ENCODE measurements at regions not wholly inside any gene's neighbourhood (a gene's known extent, or its start where the extent isn't known, plus 50 kb on each side); places are given as distances from the start of the nearest gene placed in this dataset.

- no peak overlapping the region for H3K14ac ChIP-seq (ENCODE audit: insufficient read length)
- H3K36me3 ChIP-seq (ENCODE audit: control insufficient read depth in 2 of 4, insufficient read depth in 4 of 4, low read length in 3 of 4) = no peaks in the 10 kb centered on the region
- H3K4me1 ChIP-seq (replicated peaks in 1 of 4; ENCODE audit: control insufficient read depth in 3 of 4, insufficient read depth in 4 of 4, low read length in 3 of 4) = no peaks in the 10 kb centered on the region
- FAIRE-seq = no peak
- no peak overlapping the region for H3K9ac ChIP-seq (replicated peaks in 1 of 4; ENCODE audit: extremely low read depth in 1 of 4, low read depth in 3 of 4, low read length in 3 of 4)
- no peak overlapping the region for H3K4me3 ChIP-seq (ENCODE audit: extremely low read depth in 1 of 4, insufficient read depth in 2 of 4, low read depth in 3 of 4, low read length in 4 of 4)
- no peak for DNase-seq (ENCODE audit: low read depth in 1 of 2, low spot score in 2 of 2)
- no peak overlapping the region for H2BK120ac ChIP-seq (replicated peaks; ENCODE audit: low read depth, low read length)
- no peak overlapping the region for H3K56ac ChIP-seq (replicated peaks; ENCODE audit: insufficient read length, low read depth, low read length)
- no peak overlapping the region for H2BK15ac ChIP-seq (ENCODE audit: low read length)
- no peak overlapping the region for H2BK12ac ChIP-seq (ENCODE audit: low read depth, low read length)
- ChIA-PET POLR2A (ENCODE audit: partially characterized antibody) (no interaction called here), CTCF (ENCODE audit: partially characterized antibody) (interaction anchor here (1.1 to 1.7 kb wide), 4 partner anchors 13 to 28 kb away, joined by 3 to 5 read pairs (median 4); no protein-coding TSS in a partner anchor)
- H4K20me1 ChIP-seq (replicated peaks in 1 of 2; ENCODE audit: control insufficient read depth in 1 of 2, insufficient read depth in 2 of 2, low read length in 2 of 2) = no peaks in the 10 kb centered on the region
- H3K9me3 ChIP-seq (ENCODE audit: insufficient read depth in 2 of 2, low read depth in 1 of 2, low read length in 1 of 2) = peaks cover 0 to 2% of the 10 kb centered on the region in 2 experiments; a peak in 1 of 4 replicates
- H4K8ac ChIP-seq (ENCODE audit: extremely low read depth, insufficient read depth, low read length) = no peak overlapping the region
- H3K23ac ChIP-seq (ENCODE audit: insufficient read length) = no peak overlapping the region
- H3K23me2 ChIP-seq (ENCODE audit: low read depth, low read length) = no peaks in the 10 kb centered on the region
- no peak overlapping the region for H3K4ac ChIP-seq (replicated peaks; ENCODE audit: insufficient read length, low read depth, low read length)
- H4K91ac ChIP-seq (replicated peaks; ENCODE audit: insufficient read length, low read length) = no peak overlapping the region
- H2BK20ac ChIP-seq (ENCODE audit: low read length) = no peak overlapping the region
- WGBS, 2 experiments (ENCODE audit: extremely low coverage in 1 of 2, insufficient coverage in 1 of 2, insufficient read length in 1 of 2, insufficient replicate concordance in 2 of 2, low coverage in 1 of 2, low lambda C conversion rate in 2 of 2, missing lambda C conversion rate in 1 of 2) = 86% methylated on average over 6 of the region's 6 CpGs; no CpG with 5 or more reads in 1 of the 2 experiments
- no peak overlapping the region for H2BK5ac ChIP-seq (ENCODE audit: low read depth, low read length)
- no peaks in the 10 kb centered on the region for H3K79me2 ChIP-seq (ENCODE audit: control insufficient read depth in 1 of 2, insufficient read depth in 2 of 2, low read length in 2 of 2)
- H3K79me1 ChIP-seq (ENCODE audit: low read depth, low read length) = no peaks in the 10 kb centered on the region
- H3K27ac ChIP-seq (ENCODE audit: low read depth, low read length) = no peak overlapping the region
- H4K5ac ChIP-seq (ENCODE audit: insufficient read length, low read depth, low read length) = no peak overlapping the region
- no peak overlapping the region for H2AK5ac ChIP-seq (ENCODE audit: low read depth, low read length)
- H3K27me3 ChIP-seq (replicated peaks in 1 of 4; ENCODE audit: control insufficient read depth in 3 of 4, extremely low read depth in 1 of 4, insufficient read depth in 3 of 4, low read length in 3 of 4) = no peaks in the 10 kb centered on the region; a peak in 1 of 7 replicates
- H3K4me2 ChIP-seq (ENCODE audit: insufficient read depth in 1 of 2, low read depth in 2 of 2, low read length in 2 of 2) = no peak overlapping the region
- no peak overlapping the region for H3K18ac ChIP-seq (ENCODE audit: extremely low read depth, low read length)
- no peak overlapping the region for H2AFZ ChIP-seq (ENCODE audit: low read length)
- TF ChIP-seq CHD7 (IDR thresholded peaks at IDR 0.05; ENCODE audit: insufficient replicate concordance, low read length) = no peak
Observed at GRCh38 chr6:40685862-40686261, 98.7 kb upstream of the LRFN2 start.
